ENCODE measurements at regions not wholly inside any gene's neighbourhood (a gene's known extent, or its start where the extent isn't known, plus 50 kb on each side); places are given as distances from the start of the nearest gene placed in this dataset.

GRCh38 chr12:126862500-126862899 is 1404.5 kb upstream of the TMEM132C start:
- intact Hi-C loops (cut with micrococcal nuclease): no loop called here
- POLR2A ChIA-PET: no interaction called here
- H3K4me1 ChIP-seq (ENCODE audit: control insufficient read depth in 2 of 2, insufficient read depth in 2 of 2, low read length in 2 of 2): no peaks in the 10 kb centered on the region
- peaks cover 0 to 3% (median 0%) of the 10 kb centered on the region in 3 donors for H3K9me3 ChIP-seq (ENCODE audit: control extremely low read depth in 1 of 3, control insufficient read depth in 2 of 3, insufficient read depth in 1 of 3, low read length in 2 of 3)
- no peaks in the 10 kb centered on the region for H3K27me3 Mint-ChIP-seq
- H3K9me3 Mint-ChIP-seq (ENCODE audit: insufficient read depth): peaks cover 5% of the 10 kb centered on the region
- ATAC-seq (ENCODE audit: low read depth) (no peak), DNase-seq (no peak)
- no peak for TF ChIP-seq CTCF (IDR thresholded peaks at IDR 0.05)
- no peak for TF ChIP-seq EZH2 (IDR thresholded peaks at IDR 0.05; ENCODE audit: borderline replicate concordance, insufficient read depth, low read depth, low read length, poor library complexity, severe bottlenecking)
- H3K9ac ChIP-seq (ENCODE audit: low read length): no peak overlapping the region
- no peak overlapping the region for H3K4me3 ChIP-seq (ENCODE audit: control extremely low read depth in 1 of 5, extremely low read depth in 1 of 5, insufficient read depth in 1 of 5, low read depth in 2 of 5, low read length in 4 of 5)
- H3K79me2 ChIP-seq (ENCODE audit: control insufficient read depth, insufficient read depth, low read length): no peaks in the 10 kb centered on the region
- 93% methylated on average over 3 of the region's 4 CpGs for WGBS (ENCODE audit: insufficient coverage)
- no peak overlapping the region for H3K27ac ChIP-seq (ENCODE audit: low read length in 2 of 2)
- no peaks in the 10 kb centered on the region for H3K36me3 ChIP-seq (replicated peaks in 1 of 2; ENCODE audit: control extremely low read depth in 1 of 2, control insufficient read depth in 1 of 2, extremely low read depth in 1 of 2, insufficient read depth in 2 of 2, low read length in 1 of 2)
- H3K27ac Mint-ChIP-seq: no peak overlapping the region
- CTCF ChIA-PET: no interaction called here
- H3K4me2 ChIP-seq (replicated peaks; ENCODE audit: low read depth, low read length, poor library complexity, severe bottlenecking): no peak overlapping the region
- H3K27me3 ChIP-seq (replicated peaks in 1 of 4; ENCODE audit: control extremely low read depth in 1 of 4, control insufficient read depth in 3 of 4, insufficient read depth in 4 of 4, low read length in 3 of 4): no peaks in the 10 kb centered on the region
- no peaks in the 10 kb centered on the region for H3K4me1 Mint-ChIP-seq
- no peak overlapping the region for H3K4me3 Mint-ChIP-seq
- no peak overlapping the region for H2AFZ ChIP-seq (ENCODE audit: insufficient read depth, low read depth, low read length, poor library complexity, severe bottlenecking)
- no peaks in the 10 kb centered on the region for H4K20me1 ChIP-seq (ENCODE audit: control insufficient read depth, insufficient read depth, low read length, poor library complexity, severe bottlenecking)

- intact Hi-C loops (cut with micrococcal nuclease): loop anchor here (5.0 kb wide), 1 partner anchor 1522 kb away; no protein-coding TSS in a partner anchor
Observed at GRCh38 chr12:126869644-126870043, 1397.3 kb upstream of the TMEM132C start.

More at GRCh38 chr12:126869644-126870043, 1397.3 kb upstream of the TMEM132C start:
- H3K79me2 ChIP-seq (ENCODE audit: control insufficient read depth, insufficient read depth, low read length): no peaks in the 10 kb centered on the region
- no peaks in the 10 kb centered on the region for H3K27me3 ChIP-seq (replicated peaks in 1 of 4; ENCODE audit: control extremely low read depth in 1 of 4, control insufficient read depth in 3 of 4, insufficient read depth in 4 of 4, low read length in 3 of 4)
- DNase-seq (no peak), ATAC-seq (ENCODE audit: low read depth) (no peak)
- no peaks in the 10 kb centered on the region for H3K27me3 Mint-ChIP-seq
- H3K4me2 ChIP-seq (replicated peaks; ENCODE audit: low read depth, low read length, poor library complexity, severe bottlenecking): no peak overlapping the region
- no peaks in the 10 kb centered on the region for H3K4me1 ChIP-seq (ENCODE audit: control insufficient read depth in 2 of 2, insufficient read depth in 2 of 2, low read length in 2 of 2)
- peaks cover 3% of the 10 kb centered on the region for H3K9me3 Mint-ChIP-seq (ENCODE audit: insufficient read depth)
- no peaks in the 10 kb centered on the region for H4K20me1 ChIP-seq (ENCODE audit: control insufficient read depth, insufficient read depth, low read length, poor library complexity, severe bottlenecking)
- H3K9ac ChIP-seq (ENCODE audit: low read length): no peak overlapping the region
- no peak overlapping the region for H3K4me3 ChIP-seq (ENCODE audit: control extremely low read depth in 1 of 5, extremely low read depth in 1 of 5, insufficient read depth in 1 of 5, low read depth in 2 of 5, low read length in 4 of 5)
- H3K4me3 Mint-ChIP-seq: no peak overlapping the region
- POLR2A ChIA-PET: no interaction called here
- H3K36me3 ChIP-seq (replicated peaks in 1 of 2; ENCODE audit: control extremely low read depth in 1 of 2, control insufficient read depth in 1 of 2, extremely low read depth in 1 of 2, insufficient read depth in 2 of 2, low read length in 1 of 2): no peaks in the 10 kb centered on the region
- H3K27ac Mint-ChIP-seq: no peak overlapping the region
- no peak overlapping the region for H3K27ac ChIP-seq (ENCODE audit: low read length in 2 of 2)
- no peaks in the 10 kb centered on the region for H3K4me1 Mint-ChIP-seq
- WGBS (ENCODE audit: insufficient coverage): 75% methylated on average over 1 of the region's 2 CpGs
- no peak overlapping the region for H2AFZ ChIP-seq (ENCODE audit: insufficient read depth, low read depth, low read length, poor library complexity, severe bottlenecking)
- H3K9me3 ChIP-seq (ENCODE audit: control extremely low read depth in 1 of 3, control insufficient read depth in 2 of 3, insufficient read depth in 1 of 3, low read length in 2 of 3): no peaks in the 10 kb centered on the region
- TF ChIP-seq CTCF (IDR thresholded peaks at IDR 0.05) (no peak), EZH2 (IDR thresholded peaks at IDR 0.05; ENCODE audit: borderline replicate concordance, insufficient read depth, low read depth, low read length, poor library complexity, severe bottlenecking) (no peak)
- CTCF ChIA-PET: interaction anchor here (1.1 kb wide), 1 partner anchor 8 kb away, joined by 3 read pairs; no protein-coding TSS in a partner anchor

Data from B cell (primary cell).